H1 (cell line): ENCODE measurements at regions not wholly inside any gene's neighbourhood (a gene's known extent, or its start where the extent isn't known, plus 50 kb on each side); places are given as distances from the start of the nearest gene placed in this dataset.
A peak's percentile ranks its signal among the peaks of the same experiment; 100 is the strongest.

ENCODE experiments used
- CTCF ChIA-PET: fragments of 300-600 bp; sonication (Branson Sonifier 250); formaldehyde crosslinking; loops from one replicate; lab custom pipeline; 2021; ENCODE audit not compliant: partially characterized antibody; lab: Charles Lee
- POLR2A ChIA-PET: fragments of 300-600 bp; sonication (Branson Sonifier 250); formaldehyde crosslinking; loops from one replicate; lab custom pipeline; 2021; ENCODE audit warnings: inconsistent platforms; ENCODE audit not compliant: partially characterized antibody; lab: Charles Lee
- DNase-seq, 2 experiments: peaks; one replicate each; pipeline versions ENCODE4 v3.0.0 to v3.0.0-alpha.2; 2010 to 2022; ENCODE audit warnings: low spot score in 2 of 2, low read depth in 1 of 2, mixed read lengths in 1 of 2
- FAIRE-seq: peaks from 2 replicates; lab custom pipeline; 2011; peaks lifted over from hg19 to GRCh38; lab: Jason Lieb, UNC
- H2AFZ ChIP-seq: 2 replicates; pipeline ENCODE4 v1.8.1; 2012; ENCODE audit warnings: low read length, inconsistent platforms
- H2AK5ac ChIP-seq: 2 replicates; pipeline ENCODE4 v1.6.1; 2013; ENCODE audit warnings: low read depth, low read length
- H2BK120ac ChIP-seq: replicated peaks from 2 replicates; pipeline ENCODE3; 2013; ENCODE audit warnings: low read depth, low read length, inconsistent platforms
- H2BK12ac ChIP-seq: 2 replicates; pipeline ENCODE4 v1.6.1; 2013; ENCODE audit warnings: low read depth, low read length
- H2BK15ac ChIP-seq: 2 replicates; pipeline ENCODE4 v1.6.1; 2013; ENCODE audit warnings: low read length
- H2BK20ac ChIP-seq: 2 replicates; pipeline ENCODE4 v1.6.1; 2013; ENCODE audit warnings: low read length
- H2BK5ac ChIP-seq: 2 replicates; pipeline ENCODE4 v1.6.1; 2013; ENCODE audit warnings: low read depth, low read length
- H3K14ac ChIP-seq: 2 replicates; pipeline ENCODE4 v1.6.1; 2013; ENCODE audit warnings: inconsistent platforms; ENCODE audit not compliant: insufficient read length
- H3K18ac ChIP-seq: 2 replicates; pipeline ENCODE4 v1.6.1; 2013; ENCODE audit warnings: low read length; ENCODE audit errors: extremely low read depth
- H3K23ac ChIP-seq: 2 replicates; pipeline ENCODE4 v1.6.1; 2013; ENCODE audit warnings: inconsistent platforms; ENCODE audit not compliant: insufficient read length
- H3K23me2 ChIP-seq: 2 replicates; pipeline ENCODE4 v1.6.1; 2013; ENCODE audit warnings: low read depth, low read length
- H3K27ac ChIP-seq: 2 replicates; pipeline ENCODE4 v1.6.1; 2011; ENCODE audit warnings: low read depth, low read length, inconsistent platforms
- H3K27me3 ChIP-seq, 4 experiments: replicated peaks in 1 of 4; 1 replicate in 1 of 4; 2 replicates in 3 of 4; pipeline versions ENCODE4 v1.6.1 to v1.8.1; 2011 to 2013; ENCODE audit warnings: low read length in 3 of 4, mild to moderate bottlenecking in 3 of 4, inconsistent platforms in 2 of 4, mixed read lengths in 2 of 4, moderate library complexity in 1 of 4; ENCODE audit not compliant: control insufficient read depth in 3 of 4, insufficient read depth in 3 of 4; ENCODE audit errors: extremely low read depth in 1 of 4
- H3K36me3 ChIP-seq, 4 experiments: 2 replicates each; pipeline versions ENCODE4 v1.6.1 to v1.8.1; 2011 to 2013; ENCODE audit warnings: mild to moderate bottlenecking in 4 of 4, low read length in 3 of 4, moderate library complexity in 2 of 4, control low read depth in 1 of 4, inconsistent platforms in 1 of 4; ENCODE audit not compliant: insufficient read depth in 4 of 4, control insufficient read depth in 2 of 4
- H3K4ac ChIP-seq: replicated peaks from 2 replicates; pipeline ENCODE3; 2013; ENCODE audit warnings: low read length, low read depth, mixed read lengths, inconsistent platforms; ENCODE audit not compliant: insufficient read length
- H3K4me1 ChIP-seq, 4 experiments: replicated peaks in 1 of 4; 1 replicate in 1 of 4; 2 replicates in 3 of 4; pipeline versions ENCODE4 v1.6.1 to v1.8.1; 2011 to 2013; ENCODE audit warnings: low read length in 3 of 4, inconsistent platforms in 2 of 4, mixed read lengths in 1 of 4; ENCODE audit not compliant: insufficient read depth in 4 of 4, control insufficient read depth in 3 of 4
- H3K4me2 ChIP-seq, 2 experiments: 2 replicates each; pipeline versions ENCODE4 v1.6.1 to v1.8.1; 2011 to 2013; ENCODE audit warnings: low read depth in 2 of 2, low read length in 2 of 2, control low read depth in 1 of 2, inconsistent platforms in 1 of 2, mild to moderate bottlenecking in 1 of 2; ENCODE audit not compliant: insufficient read depth in 1 of 2
- H3K4me3 ChIP-seq, 4 experiments: fragments of 200-600, 300-600 bp in 1 of 4; sonication (generic), shearing (Covaris generic), sonication (Bioruptor Twin) in 1 of 4; 2 replicates each; pipeline versions ENCODE4 v1.5.1 to v1.8.1; 2011 to 2016; ENCODE audit warnings: low read length in 4 of 4, low read depth in 3 of 4, control low read depth in 2 of 4, inconsistent platforms in 2 of 4, mild to moderate bottlenecking in 2 of 4, mixed read lengths in 1 of 4, moderate library complexity in 1 of 4; ENCODE audit not compliant: insufficient read depth in 2 of 4; ENCODE audit errors: extremely low read depth in 1 of 4
- H3K56ac ChIP-seq: replicated peaks from 2 replicates; pipeline ENCODE3; 2013; ENCODE audit warnings: low read depth, mild to moderate bottlenecking, mixed read lengths, low read length, inconsistent platforms; ENCODE audit not compliant: insufficient read length
- H3K79me1 ChIP-seq: 2 replicates; pipeline ENCODE4 v1.6.1; 2013; ENCODE audit warnings: low read depth, low read length, control low read depth
- H3K79me2 ChIP-seq, 2 experiments: 2 replicates each; pipeline versions ENCODE4 v1.6.1 to v1.8.1; 2012 to 2013; ENCODE audit warnings: low read length in 2 of 2, mild to moderate bottlenecking in 2 of 2, inconsistent platforms in 1 of 2; ENCODE audit not compliant: insufficient read depth in 2 of 2, control insufficient read depth in 1 of 2
- H3K9ac ChIP-seq, 4 experiments: replicated peaks in 1 of 4; 1 replicate in 1 of 4; 2 replicates in 3 of 4; pipeline versions ENCODE4 v1.6.1 to v1.8.1; 2011 to 2013; ENCODE audit warnings: low read depth in 3 of 4, low read length in 3 of 4, control low read depth in 2 of 4, mild to moderate bottlenecking in 2 of 4, moderate library complexity in 2 of 4, inconsistent platforms in 1 of 4; ENCODE audit errors: extremely low read depth in 1 of 4
- H3K9me3 ChIP-seq, 2 experiments: 2 replicates each; pipeline versions ENCODE4 v1.6.1 to v1.8.1; 2012 to 2013; ENCODE audit warnings: mild to moderate bottlenecking in 2 of 2, moderate library complexity in 2 of 2, control low read depth in 1 of 2, inconsistent platforms in 1 of 2, low read depth in 1 of 2, low read length in 1 of 2, mixed read lengths in 1 of 2; ENCODE audit not compliant: insufficient read depth in 2 of 2
- H4K20me1 ChIP-seq, 2 experiments: replicated peaks in 1 of 2; 2 replicates each; pipeline versions ENCODE3 to v1.8.1; 2011 to 2013; ENCODE audit warnings: inconsistent platforms in 2 of 2, low read length in 2 of 2, mild to moderate bottlenecking in 1 of 2; ENCODE audit not compliant: insufficient read depth in 2 of 2, control insufficient read depth in 1 of 2
- H4K5ac ChIP-seq: 2 replicates; pipeline ENCODE4 v1.6.1; 2013; ENCODE audit warnings: low read length, low read depth, mixed read lengths, inconsistent platforms; ENCODE audit not compliant: insufficient read length
- H4K8ac ChIP-seq: 2 replicates; pipeline ENCODE4 v1.8.0; 2013; ENCODE audit warnings: mild to moderate bottlenecking, moderate library complexity, low read length, inconsistent platforms; ENCODE audit not compliant: insufficient read depth; ENCODE audit errors: extremely low read depth
- H4K91ac ChIP-seq: replicated peaks from 2 replicates; pipeline ENCODE3; 2013; ENCODE audit warnings: low read length, mixed read lengths, inconsistent platforms; ENCODE audit not compliant: insufficient read length
- ATF2 ChIP-seq: IDR thresholded peaks from 2 replicates; pipeline ENCODE4 v1.6.1; 2012; ENCODE audit warnings: low read length, inconsistent platforms
- ATF3 ChIP-seq: IDR thresholded peaks from 2 replicates; pipeline ENCODE4 v1.6.1; 2011; ENCODE audit warnings: low read depth, mild to moderate bottlenecking, low read length; ENCODE audit not compliant: insufficient read depth
- CEBPB ChIP-seq: IDR thresholded peaks from 2 replicates; pipeline ENCODE4 v1.6.1; 2012; ENCODE audit warnings: low read depth, low read length
- KDM1A ChIP-seq: fragments of 200-600, 300-600 bp; sonication (generic); IDR thresholded peaks from 2 replicates; pipeline ENCODE4 v1.7.1; 2016; ENCODE audit warnings: mild to moderate bottlenecking, low read length, borderline replicate concordance
- PHF8 ChIP-seq: fragments of 200-600 bp; sonication (generic); conservative IDR thresholded peaks from 2 replicates; pipeline ENCODE4 v1.7.1; 2012; ENCODE audit warnings: low read depth, mild to moderate bottlenecking, inconsistent platforms, low read length, moderate library complexity
- POU5F1 ChIP-seq: IDR thresholded peaks from 2 replicates; pipeline ENCODE4 v1.6.1; 2011; ENCODE audit warnings: low read depth, mild to moderate bottlenecking, low read length, moderate library complexity
- RAD21 ChIP-seq, 2 experiments: IDR thresholded peaks in 1 of 2; conservative IDR thresholded peaks in 1 of 2; 2 replicates each; pipeline ENCODE4 v1.6.1; 2011; ENCODE audit warnings: low read depth in 2 of 2, low read length in 2 of 2, improper control_type of control experiment in 1 of 2, inconsistent platforms in 1 of 2, mild to moderate bottlenecking in 1 of 2, moderate library complexity in 1 of 2
- RXRA ChIP-seq: IDR thresholded peaks from 2 replicates; pipeline ENCODE4 v1.6.1; 2011; ENCODE audit warnings: low read depth, mild to moderate bottlenecking, low read length, moderate library complexity; ENCODE audit not compliant: insufficient read depth
- SAP30 ChIP-seq: fragments of 300-600 bp; sonication (generic); IDR thresholded peaks from 2 replicates; pipeline ENCODE4 v1.7.1; 2012; ENCODE audit warnings: low read length, moderate library complexity, mild to moderate bottlenecking, inconsistent platforms; ENCODE audit not compliant: insufficient read depth, insufficient replicate concordance
- SIRT6 ChIP-seq: IDR thresholded peaks from one replicate; pipeline ENCODE4 v1.7.1; 2012; ENCODE audit warnings: low read length, inconsistent platforms
- TEAD4 ChIP-seq: IDR thresholded peaks from 2 replicates; pipeline ENCODE4 v1.6.1; 2012; ENCODE audit warnings: low read depth, low read length, inconsistent platforms, mixed read lengths
- WGBS, 2 experiments: shearing (Covaris generic) in 1 of 2; methylation state at CpG; one replicate each; pipeline versions ENCODE4 v1.1.6 to v1.1.7; 2013 to 2015; ENCODE audit warnings: low lambda C conversion rate in 2 of 2, mixed read lengths in 2 of 2, inconsistent platforms in 1 of 2, low coverage in 1 of 2, missing lambda C conversion rate in 1 of 2; ENCODE audit not compliant: insufficient replicate concordance in 2 of 2, insufficient coverage in 1 of 2, insufficient read length in 1 of 2; ENCODE audit errors: extremely low coverage in 1 of 2, missing lambda C conversion rate in 1 of 2; 5-methylcytosine and 5-hydroxymethylcytosine counted together

DNA sequence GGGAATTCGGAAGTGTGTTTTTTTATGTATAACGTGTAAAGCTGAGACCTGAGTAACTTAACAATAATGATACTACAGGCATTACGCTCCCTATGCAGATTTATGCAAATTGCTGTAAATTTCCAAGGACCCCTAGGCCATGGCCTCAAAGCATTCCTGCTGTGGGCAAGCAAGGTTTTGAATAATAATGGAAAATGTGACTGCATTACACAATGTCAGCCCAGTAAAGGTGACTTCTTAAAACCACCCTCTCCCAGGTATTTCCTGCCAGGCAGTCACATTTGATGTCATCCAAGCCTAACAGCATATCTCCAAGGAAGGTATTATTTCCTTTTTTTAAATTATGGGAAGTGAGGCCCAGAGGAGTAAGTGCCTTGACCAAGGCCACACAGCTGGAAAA lies 621.0 kb downstream of the BCL11B start:
- Histone ChIP-seq H3K23me2 (no peaks in the 10 kb centered on the region), H2BK12ac (no peak overlapping the region), H2AFZ (no peak overlapping the region), H3K27ac (peak overlapping the region; percentile 14; the same call in 1 of the 2 replicates), H2AK5ac (no peak overlapping the region), H3K23ac (no peak overlapping the region), H3K4ac (no peak overlapping the region), H3K9ac (no peak overlapping the region), H4K8ac (no peak overlapping the region), H3K9me3 (peaks cover 0 to 6% of the 10 kb centered on the region in 2 experiments; a peak in 3 of 4 replicates), H4K5ac (no peak overlapping the region), H3K4me1 (peaks cover 0 to 2% (median 0%) of the 10 kb centered on the region in 4 experiments; a peak in 3 of 7 replicates), H4K20me1 (no peaks in the 10 kb centered on the region), H2BK5ac (no peak overlapping the region; the same call in 1 of the 2 replicates), H3K79me1 (no peaks in the 10 kb centered on the region), H3K36me3 (no peaks in the 10 kb centered on the region), H2BK120ac (no peak overlapping the region), H3K4me2 (peak overlapping the region; percentile 19 to 32; a peak in 3 of 4 replicates), H3K18ac (no peak overlapping the region), H3K79me2 (no peaks in the 10 kb centered on the region), H4K91ac (no peak overlapping the region), H2BK15ac (no peak overlapping the region), H3K14ac (no peak overlapping the region), H3K27me3 (no peaks in the 10 kb centered on the region), H2BK20ac (no peak overlapping the region), H3K4me3 (peak overlapping the region in 1 of 4 experiments; percentile 16; a peak in 1 of 8 replicates), H3K56ac (no peak overlapping the region)
- TF ChIP-seq ATF3 (no peak), POU5F1 (peak; percentile 71), RAD21 (IDR thresholded peaks at IDR 0.05 in 1 of 2, conservative IDR thresholded peaks at IDR 0.05 in 1 of 2; ENCODE audit: low read depth in 2 of 2, low read length in 2 of 2) (peak in 1 of 2 experiments; percentile 5; a peak in 1 of 4 replicates), RXRA (no peak), TEAD4 (peak; percentile 56; the same call in 1 of the 2 replicates), SIRT6 (no peak), KDM1A (no peak), CEBPB (peak; percentile 92), ATF2 (peak; percentile 44; the same call in 1 of the 2 replicates), SAP30 (no peak), PHF8 (no peak)
- DNase-seq (peak in 1 of 2 experiments; percentile 33), FAIRE-seq (peak; percentile 98)
- CTCF ChIA-PET = no interaction called here
- 15% methylated on average over 3 of the region's 3 CpGs; no CpG with 5 or more reads in 1 of the 2 experiments for WGBS, 2 experiments
- POLR2A ChIA-PET = no interaction called here
